OCI-LY3 (cell line): ENCODE measurements at regions not wholly inside any gene's neighbourhood (a gene's known extent, or its start where the extent isn't known, plus 50 kb on each side); places are given as distances from the start of the nearest gene placed in this dataset.

Experiments used
- H2AFZ ChIP-seq: fragments of 200-600, 300-600 bp; shearing (Covaris generic); 2 replicates; pipeline ENCODE4 v1.6.0; 2014; ENCODE audit warnings: antibody characterized with exemption, low read depth, low read length
- H3K27ac ChIP-seq: fragments of 200-600, 300-600 bp; sonication (generic); 2 replicates; pipeline ENCODE4 v1.5.1; 2014; ENCODE audit warnings: mild to moderate bottlenecking, low read length, moderate library complexity, mixed read lengths
- H3K27me3 ChIP-seq: fragments of 200-600, 300-600 bp; sonication (generic); 2 replicates; pipeline ENCODE4 v1.6.1; 2014; ENCODE audit warnings: low read depth, low read length, mixed read lengths
- H3K36me3 ChIP-seq: fragments of 200-600, 300-600 bp; sonication (generic); replicated peaks from 2 replicates; pipeline ENCODE3; 2014; ENCODE audit warnings: low read depth, low read length, mixed read lengths
- H3K4me1 ChIP-seq: fragments of 300-600, 200-600 bp; sonication (generic); 2 replicates; pipeline ENCODE4 v1.6.1; 2014; ENCODE audit warnings: low read length, mixed read lengths
- H3K4me2 ChIP-seq: fragments of 200-600, 300-600 bp; sonication (generic); 2 replicates; pipeline ENCODE4 v1.6.1; 2014; ENCODE audit warnings: low read length, mixed read lengths
- H3K4me3 ChIP-seq: fragments of 300-600, 200-600 bp; sonication (generic); 2 replicates; pipeline ENCODE4 v1.5.1; 2014; ENCODE audit warnings: antibody characterized with exemption, mild to moderate bottlenecking, low read length, moderate library complexity
- H3K79me2 ChIP-seq: fragments of 300-600, 200-600 bp; shearing (Covaris generic); 2 replicates; pipeline ENCODE4 v1.6.1; 2014; ENCODE audit warnings: mild to moderate bottlenecking, low read length, mixed read lengths
- H3K9ac ChIP-seq: fragments of 300-600, 200-600 bp; shearing (Covaris generic); 2 replicates; pipeline ENCODE4 v1.6.0; 2014; ENCODE audit warnings: mild to moderate bottlenecking, low read length, moderate library complexity
- H3K9me3 ChIP-seq: fragments of 200-600, 300-600 bp; shearing (Covaris generic); 2 replicates; pipeline ENCODE4 v1.6.1; 2014; ENCODE audit warnings: low read length, mixed read lengths; ENCODE audit not compliant: insufficient read depth
- H4K20me1 ChIP-seq: fragments of 200-600, 300-600 bp; sonication (generic); 2 replicates; pipeline ENCODE4 v1.6.1; 2016; ENCODE audit warnings: low read length, mixed read lengths; ENCODE audit not compliant: insufficient read depth
- EZH2phosphoT487 ChIP-seq: fragments of 200-600 bp; shearing (Covaris generic); IDR thresholded peaks from 2 replicates; pipeline ENCODE4 v1.6.1; 2018; ENCODE audit warnings: antibody characterized with exemption, mixed run types, low read depth
- TF ChIP-seq, protein P1 (sequence below): fragments of 200-600, 300-600 bp; sonication (generic); IDR thresholded peaks from 2 replicates; pipeline ENCODE4 v1.5.1; 2014; ENCODE audit warnings: antibody characterized with exemption, low read length, low read depth

DNA sequence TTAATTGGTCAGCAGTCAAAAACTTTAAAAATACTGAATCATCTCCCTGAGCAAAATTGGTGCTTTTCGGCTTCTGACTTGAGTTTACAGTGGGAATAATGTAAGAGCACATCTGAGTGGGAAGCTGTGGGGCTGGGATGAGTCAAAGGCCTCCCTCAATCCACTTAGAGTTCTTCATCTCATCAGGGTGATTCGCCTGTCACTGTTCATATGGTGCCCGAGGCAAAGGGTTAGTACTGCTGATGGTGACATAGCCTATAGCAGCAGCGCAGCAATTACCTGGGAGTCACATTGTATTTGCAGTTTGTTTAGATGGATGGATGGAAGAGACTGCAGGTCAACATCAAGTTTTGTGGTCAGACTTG is 113.8 kb upstream of the ZNF608 start:
- Histone ChIP-seq H3K36me3 (no peaks in the 10 kb centered on the region), H4K20me1 (no peaks in the 10 kb centered on the region), H3K79me2 (no peaks in the 10 kb centered on the region), H3K9ac (no peak overlapping the region), H3K27ac (no peak overlapping the region), H2AFZ (no peak overlapping the region), H3K4me1 (peaks cover 10% of the 10 kb centered on the region), H3K4me2 (no peak overlapping the region), H3K9me3 (no peaks in the 10 kb centered on the region), H3K27me3 (no peaks in the 10 kb centered on the region), H3K4me3 (no peak overlapping the region)
- TF ChIP-seq, protein P1, sequence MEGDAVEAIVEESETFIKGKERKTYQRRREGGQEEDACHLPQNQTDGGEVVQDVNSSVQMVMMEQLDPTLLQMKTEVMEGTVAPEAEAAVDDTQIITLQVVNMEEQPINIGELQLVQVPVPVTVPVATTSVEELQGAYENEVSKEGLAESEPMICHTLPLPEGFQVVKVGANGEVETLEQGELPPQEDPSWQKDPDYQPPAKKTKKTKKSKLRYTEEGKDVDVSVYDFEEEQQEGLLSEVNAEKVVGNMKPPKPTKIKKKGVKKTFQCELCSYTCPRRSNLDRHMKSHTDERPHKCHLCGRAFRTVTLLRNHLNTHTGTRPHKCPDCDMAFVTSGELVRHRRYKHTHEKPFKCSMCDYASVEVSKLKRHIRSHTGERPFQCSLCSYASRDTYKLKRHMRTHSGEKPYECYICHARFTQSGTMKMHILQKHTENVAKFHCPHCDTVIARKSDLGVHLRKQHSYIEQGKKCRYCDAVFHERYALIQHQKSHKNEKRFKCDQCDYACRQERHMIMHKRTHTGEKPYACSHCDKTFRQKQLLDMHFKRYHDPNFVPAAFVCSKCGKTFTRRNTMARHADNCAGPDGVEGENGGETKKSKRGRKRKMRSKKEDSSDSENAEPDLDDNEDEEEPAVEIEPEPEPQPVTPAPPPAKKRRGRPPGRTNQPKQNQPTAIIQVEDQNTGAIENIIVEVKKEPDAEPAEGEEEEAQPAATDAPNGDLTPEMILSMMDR = no peak
- no peak for TF ChIP-seq EZH2phosphoT487

DNA sequence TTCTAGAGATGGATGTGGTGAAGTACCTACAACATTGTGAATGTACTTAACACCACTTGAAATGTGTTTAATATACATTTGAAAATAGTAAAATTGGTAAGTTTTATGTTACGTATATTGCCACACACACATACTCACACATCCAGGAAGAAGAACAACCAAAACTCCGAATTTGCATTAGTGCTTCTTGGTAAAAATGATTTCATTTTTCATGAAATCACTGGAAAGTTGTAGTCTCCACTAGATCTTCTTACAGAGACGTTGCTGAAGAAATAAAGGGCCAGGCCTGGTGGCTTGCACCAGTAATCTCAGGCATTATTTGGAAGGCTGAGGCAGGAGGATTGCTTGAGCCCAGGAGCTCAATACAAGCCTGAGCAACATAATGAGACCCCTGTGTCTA is 118.6 kb upstream of the ZNF608 start:
- H3K9ac ChIP-seq = no peak overlapping the region
- no peaks in the 10 kb centered on the region for H3K79me2 ChIP-seq
- H3K4me1 ChIP-seq = no peaks in the 10 kb centered on the region
- H3K4me3 ChIP-seq = no peak overlapping the region
- no peak for TF ChIP-seq EZH2phosphoT487
- TF ChIP-seq, protein P1 = no peak
- no peaks in the 10 kb centered on the region for H3K36me3 ChIP-seq
- no peak overlapping the region for H3K27ac ChIP-seq
- no peak overlapping the region for H2AFZ ChIP-seq
- H3K4me2 ChIP-seq = no peak overlapping the region
- no peaks in the 10 kb centered on the region for H4K20me1 ChIP-seq
- H3K9me3 ChIP-seq = no peaks in the 10 kb centered on the region
- no peaks in the 10 kb centered on the region for H3K27me3 ChIP-seq

DNA sequence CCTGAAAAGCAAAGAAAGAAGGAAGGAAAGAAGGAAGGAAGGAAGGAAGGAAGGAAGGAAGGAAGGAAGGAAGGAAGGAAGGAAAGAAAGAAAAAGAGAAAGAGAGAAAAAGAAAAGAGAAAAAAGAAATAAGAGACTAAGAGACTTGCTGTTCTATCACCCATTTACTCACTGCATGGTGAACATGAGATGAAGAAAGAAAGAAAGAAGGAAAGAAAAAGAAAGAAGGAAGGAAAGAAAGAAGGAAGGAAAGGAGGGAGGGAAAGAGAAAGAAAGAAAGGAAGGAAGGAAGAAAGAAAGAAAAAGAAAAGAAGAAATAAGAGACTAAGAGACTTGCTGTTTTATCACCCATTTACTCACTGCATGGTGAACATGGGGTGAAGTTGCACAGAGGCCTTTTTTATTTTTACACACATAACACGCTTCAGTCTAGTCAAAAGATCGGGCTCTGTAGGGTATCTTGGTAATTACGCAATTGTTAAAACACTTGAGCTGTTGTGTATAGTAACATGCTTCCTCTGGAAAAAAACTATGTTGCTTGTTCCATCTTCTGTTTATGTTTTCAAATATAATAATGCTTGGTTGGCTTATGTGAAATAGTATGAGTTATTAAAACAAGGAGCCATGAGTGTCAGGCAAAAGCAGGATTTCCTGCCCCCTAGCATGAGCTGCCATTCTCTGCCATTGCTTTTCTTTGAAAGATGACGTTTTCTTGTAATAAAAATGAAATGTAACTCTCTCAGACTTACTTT is 119.3 kb upstream of the ZNF608 start:
- no peak overlapping the region for H3K9ac ChIP-seq
- no peaks in the 10 kb centered on the region for H3K9me3 ChIP-seq
- no peak overlapping the region for H3K4me3 ChIP-seq
- H3K36me3 ChIP-seq = no peaks in the 10 kb centered on the region
- H2AFZ ChIP-seq = no peak overlapping the region
- H3K79me2 ChIP-seq = no peaks in the 10 kb centered on the region
- H3K27ac ChIP-seq = no peak overlapping the region
- no peak overlapping the region for H3K4me2 ChIP-seq
- no peaks in the 10 kb centered on the region for H3K27me3 ChIP-seq
- no peak for TF ChIP-seq EZH2phosphoT487
- TF ChIP-seq, protein P1 = no peak
- H4K20me1 ChIP-seq = no peaks in the 10 kb centered on the region
- no peaks in the 10 kb centered on the region for H3K4me1 ChIP-seq

DNA sequence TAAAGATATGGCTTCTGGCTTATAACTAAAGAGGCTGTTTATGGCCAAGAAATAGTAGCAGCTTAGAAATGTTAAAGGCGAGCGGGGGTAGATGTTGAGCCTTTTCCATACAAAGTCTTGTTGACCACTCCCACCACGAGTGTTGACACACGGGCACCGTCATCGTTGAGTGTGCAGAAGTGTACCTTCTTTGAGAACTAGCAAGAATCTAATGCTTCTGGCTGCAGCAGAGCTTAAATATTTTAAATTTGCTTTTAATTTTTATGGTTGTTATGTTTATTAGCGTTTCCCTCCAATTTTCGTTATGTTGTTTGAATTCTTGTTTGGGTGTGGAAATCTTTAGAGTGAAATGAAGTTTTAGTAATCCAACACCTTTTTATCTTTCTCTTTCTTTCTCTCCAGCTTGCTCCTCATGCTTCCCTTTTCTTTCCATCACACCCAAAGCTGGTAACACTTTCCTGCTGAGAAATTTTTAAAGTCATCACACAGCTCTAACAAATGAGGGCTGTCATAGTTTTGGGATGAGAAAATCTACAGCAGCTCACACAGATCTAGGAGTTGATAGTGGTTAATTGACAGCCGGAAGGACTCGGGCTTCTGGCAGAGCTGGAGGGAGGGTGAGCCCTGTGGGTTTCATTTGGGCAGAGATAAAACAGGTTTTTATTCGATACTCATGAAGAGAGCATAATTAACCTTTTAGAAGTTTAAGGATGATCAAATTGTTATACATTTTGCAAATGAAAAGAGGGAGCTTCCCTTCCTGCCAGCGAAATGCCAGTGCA is 120.1 kb upstream of the ZNF608 start:
- Histone ChIP-seq H3K9me3 (no peaks in the 10 kb centered on the region), H3K4me2 (no peak overlapping the region), H3K36me3 (no peaks in the 10 kb centered on the region), H3K4me1 (no peaks in the 10 kb centered on the region), H2AFZ (no peak overlapping the region), H3K27ac (no peak overlapping the region), H3K79me2 (no peaks in the 10 kb centered on the region), H3K27me3 (no peaks in the 10 kb centered on the region), H4K20me1 (no peaks in the 10 kb centered on the region), H3K9ac (no peak overlapping the region), H3K4me3 (no peak overlapping the region)
- TF ChIP-seq EZH2phosphoT487 = no peak
- TF ChIP-seq, protein P1 = no peak
